NCI-H2107 treated with DMSO at 0.1 percent for 48 hours (cell line): ENCODE measurements at regions not wholly inside any gene's neighbourhood (a gene's known extent, or its start where the extent isn't known, plus 50 kb on each side); places are given as distances from the start of the nearest gene placed in this dataset.
"Not testable (repeated sequence)": the region's sequence is repeated elsewhere in the genome, so short reads cannot be mapped to it uniquely, and the experiment has no call there.

Experiments
- DNase-seq: peaks from one replicate; lab custom pipeline; 2025; ENCODE audit not compliant: unreplicated experiment; lab: John Stamatoyannopoulos, UW

GRCh38 chr13:58958097-58958496 lies 1205.6 kb downstream of the DIAPH3 start:
- DNase-seq: not testable (repeated sequence)

DNA sequence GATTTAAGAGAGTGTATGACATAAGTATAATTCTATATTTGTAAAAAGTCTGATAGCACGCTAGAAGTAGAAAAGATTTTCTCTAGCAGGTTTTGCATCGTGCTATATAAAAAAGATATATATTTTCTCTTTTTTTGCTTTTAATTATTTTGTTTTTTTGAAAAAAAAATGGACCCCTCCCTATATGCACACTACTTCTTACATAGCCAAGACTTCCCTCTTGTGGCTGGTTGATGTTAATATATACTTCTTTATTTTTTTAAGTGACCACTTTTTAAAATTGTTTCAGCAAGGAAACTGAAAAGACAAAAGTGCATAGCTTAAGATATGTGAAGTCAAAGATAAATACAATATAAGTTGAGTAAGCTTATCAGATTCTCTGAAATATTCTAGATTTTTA lies 1202.8 kb downstream of the DIAPH3 start:
- peak; percentile 19 for DNase-seq

DNA sequence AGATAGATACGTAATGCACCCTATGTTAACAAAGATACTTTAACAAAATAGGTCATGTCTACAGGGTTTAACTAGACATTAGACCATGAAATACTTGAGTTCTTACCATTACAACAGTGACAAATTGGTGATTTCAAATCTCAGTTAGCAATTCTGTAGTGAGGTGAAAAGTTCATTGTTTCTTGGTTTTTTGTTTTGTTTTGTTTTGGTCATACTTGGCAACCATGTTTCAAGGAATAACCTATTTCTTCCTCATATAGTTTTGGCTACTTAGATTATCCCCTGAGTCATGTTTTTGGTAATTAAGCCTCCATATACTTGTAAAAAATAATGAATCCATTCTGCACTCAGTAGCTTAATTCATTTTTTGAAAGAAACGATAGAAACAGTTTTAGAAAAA lies 1200.4 kb downstream of the DIAPH3 start:
- no peak for DNase-seq

GRCh38 chr13:58964048-58964447 lies 1199.7 kb downstream of the DIAPH3 start:
- DNase-seq: no peak

GRCh38 chr13:58977085-58977484 lies 1186.6 kb downstream of the DIAPH3 start:
- no peak for DNase-seq

DNA sequence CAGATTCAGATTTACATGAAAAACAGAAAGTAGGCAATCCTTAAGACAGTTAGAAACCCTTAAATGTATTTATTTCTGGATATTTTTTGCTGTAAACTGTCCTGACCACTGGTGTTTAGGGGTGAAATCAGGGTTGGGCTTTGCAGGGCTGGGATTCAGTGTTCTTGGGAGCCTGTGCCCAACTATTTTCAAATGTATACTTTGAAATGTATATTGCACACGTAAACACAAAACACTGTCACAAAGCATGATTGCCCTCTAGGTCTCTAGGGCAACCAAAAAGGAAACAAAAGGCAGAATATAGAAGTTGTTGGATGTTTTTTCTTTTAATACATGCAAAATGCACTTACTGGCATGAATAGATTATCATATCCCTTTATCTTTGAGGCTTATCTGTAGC lies 1185.4 kb downstream of the DIAPH3 start:
- DNase-seq: no peak

DNA sequence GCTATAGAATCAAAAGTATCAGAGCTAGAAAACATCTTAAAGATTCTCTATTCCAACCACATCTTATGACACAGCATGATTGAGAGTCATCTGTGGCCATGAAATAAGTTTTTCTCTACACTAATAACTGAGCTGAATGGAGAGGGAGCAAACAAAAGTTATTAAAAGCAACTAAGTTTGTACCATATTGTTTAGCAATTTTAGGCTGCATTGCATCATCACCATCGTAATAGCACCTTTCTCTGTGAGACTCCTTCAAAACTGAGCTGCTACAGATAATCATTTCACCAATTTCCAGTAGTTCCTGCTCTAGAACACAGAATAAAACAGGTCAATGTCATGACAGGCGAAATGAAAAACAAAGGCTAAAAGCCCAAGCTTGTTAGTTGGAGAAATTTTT lies 1183.9 kb downstream of the DIAPH3 start:
- no peak for DNase-seq

- DNase-seq: no peak
Observed at GRCh38 chr13:58985845-58986244, 1177.9 kb downstream of the DIAPH3 start.

- DNase-seq: no peak
Observed at GRCh38 chr13:58989556-58989955, 1174.2 kb downstream of the DIAPH3 start.

GRCh38 chr13:58991826-58992477 lies 1171.8 kb downstream of the DIAPH3 start:
- no peak for DNase-seq

DNA sequence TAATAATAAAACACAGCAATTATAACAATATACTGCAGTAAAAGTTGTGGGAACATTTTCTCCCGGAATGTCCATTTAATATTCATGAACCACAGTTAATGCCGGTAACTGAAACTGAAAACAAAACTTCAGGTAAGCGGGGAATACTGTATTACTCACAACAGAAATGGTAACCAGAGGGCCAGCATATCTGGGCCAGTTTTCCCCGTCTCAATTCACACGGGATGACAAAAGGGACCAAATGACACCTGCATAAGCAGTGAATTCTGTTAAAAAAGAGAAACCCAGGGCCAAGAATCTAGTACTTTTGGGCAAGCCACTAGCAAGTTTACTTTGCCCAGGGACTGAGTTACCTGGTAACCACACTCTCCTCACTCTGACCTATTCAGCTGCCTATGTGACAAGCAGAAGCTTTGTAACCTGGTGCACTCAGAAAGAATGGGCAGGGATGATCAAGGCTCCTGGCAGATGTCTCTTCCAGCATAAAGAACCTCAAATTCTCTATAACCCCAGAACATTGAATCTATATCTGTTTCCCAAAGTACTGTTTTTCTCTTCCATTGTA lies 1171.2 kb downstream of the DIAPH3 start:
- DNase-seq: no peak

DNA sequence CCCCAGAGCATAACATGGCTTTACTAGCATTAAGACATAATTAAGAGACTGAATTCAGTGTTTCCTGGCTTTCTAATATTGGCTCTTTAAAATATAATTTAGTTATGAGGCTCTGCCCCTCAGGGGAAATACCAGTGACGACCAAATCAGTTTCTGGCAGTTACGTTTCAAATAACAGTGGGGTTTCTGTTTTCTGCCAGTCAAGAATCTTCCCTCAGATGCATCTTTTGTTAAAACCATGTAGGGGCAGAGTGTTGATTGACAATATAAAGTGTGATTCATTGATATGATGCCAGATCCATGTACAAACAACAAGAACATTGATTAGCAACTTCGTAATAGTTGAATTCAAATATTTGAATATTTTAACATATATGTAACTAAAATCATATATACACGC lies 1169.7 kb downstream of the DIAPH3 start:
- DNase-seq: no peak

- peak; percentile 9 for DNase-seq
Observed at GRCh38 chr13:58994777-58995176, 1169.0 kb downstream of the DIAPH3 start.

GRCh38 chr13:58998716-58999115 lies 1165.0 kb downstream of the DIAPH3 start:
- DNase-seq: no peak

- DNase-seq: no peak
Observed at GRCh38 chr13:58999851-59000250, 1163.9 kb downstream of the DIAPH3 start.

- no peak for DNase-seq
Observed at GRCh38 chr13:59000770-59001169, 1163.0 kb downstream of the DIAPH3 start.

DNA sequence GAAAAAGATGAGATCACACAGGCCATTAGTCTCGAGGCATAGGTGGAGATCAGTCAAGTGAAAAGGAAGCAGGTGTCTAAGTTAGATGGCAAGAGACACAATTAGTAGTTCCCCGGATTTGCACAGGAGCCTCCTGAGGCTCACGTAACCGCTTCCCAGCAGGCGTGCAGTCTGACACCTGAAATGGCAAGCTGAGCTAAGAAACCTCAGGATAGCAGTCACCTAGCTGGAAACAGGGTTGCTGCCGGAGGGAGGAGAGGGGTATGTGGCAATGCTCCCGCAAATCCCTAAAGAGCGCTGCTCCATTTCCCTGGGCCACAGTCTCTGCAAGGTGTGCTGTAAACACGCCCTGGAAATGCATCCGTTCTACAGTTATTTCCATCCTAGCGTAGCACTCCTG lies 1151.0 kb downstream of the DIAPH3 start:
- peak; percentile 91 for DNase-seq

DNA sequence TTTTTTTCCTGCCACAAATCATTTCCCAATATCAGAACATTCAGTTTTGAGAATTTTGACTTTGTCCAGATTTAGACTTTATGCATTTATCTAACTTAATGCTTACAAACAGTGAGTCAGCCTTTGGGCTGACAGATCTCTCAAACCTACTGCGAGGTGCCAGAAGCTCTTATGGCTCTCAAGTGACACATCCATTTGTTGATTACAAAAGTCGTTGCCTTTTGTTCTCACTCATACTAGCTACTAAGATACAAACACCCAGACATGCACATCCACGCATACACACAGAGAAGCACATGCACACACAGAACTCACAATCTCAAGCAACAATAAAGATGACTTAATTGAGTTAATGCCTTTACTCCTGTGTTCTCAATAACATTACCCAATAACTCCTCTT lies 1147.5 kb downstream of the DIAPH3 start:
- no peak for DNase-seq

DNA sequence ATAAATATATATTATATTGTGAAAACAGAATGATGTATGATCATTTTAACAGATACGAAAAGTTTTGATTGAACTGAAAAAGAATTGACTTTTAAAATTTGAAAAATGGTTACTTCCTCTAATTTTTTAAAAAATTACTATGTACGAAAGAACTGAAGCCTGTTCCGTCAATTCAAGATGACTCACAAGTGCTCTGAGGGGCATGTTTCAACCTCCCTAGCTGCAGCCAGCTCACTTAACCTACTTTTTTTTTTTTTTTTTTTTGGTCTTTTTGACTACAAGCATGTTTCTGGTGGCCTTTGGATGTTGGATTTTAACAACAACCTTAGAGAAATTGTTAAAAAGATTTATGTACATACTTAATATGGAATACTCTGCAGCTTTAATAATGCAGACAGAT lies 1139.3 kb downstream of the DIAPH3 start:
- no peak for DNase-seq

DNA sequence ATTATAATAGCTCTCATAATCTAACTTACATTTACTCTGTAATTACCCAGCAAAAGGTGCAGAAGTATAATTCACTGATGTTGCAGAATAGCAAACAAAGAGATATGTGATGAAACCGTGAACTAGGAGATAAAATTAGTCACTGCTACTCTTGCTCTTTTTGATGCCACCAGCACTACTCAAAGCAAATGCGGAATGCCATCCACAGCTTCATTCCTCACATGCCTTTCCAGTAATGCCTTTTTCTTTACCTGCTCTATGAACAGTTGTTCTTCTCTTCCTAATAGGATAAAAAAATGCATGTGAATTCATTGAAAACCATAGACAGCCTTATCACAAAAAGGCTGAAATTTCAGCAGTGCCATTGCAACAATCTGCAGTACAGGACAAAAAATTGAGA lies 1129.5 kb downstream of the DIAPH3 start:
- no peak for DNase-seq

DNA sequence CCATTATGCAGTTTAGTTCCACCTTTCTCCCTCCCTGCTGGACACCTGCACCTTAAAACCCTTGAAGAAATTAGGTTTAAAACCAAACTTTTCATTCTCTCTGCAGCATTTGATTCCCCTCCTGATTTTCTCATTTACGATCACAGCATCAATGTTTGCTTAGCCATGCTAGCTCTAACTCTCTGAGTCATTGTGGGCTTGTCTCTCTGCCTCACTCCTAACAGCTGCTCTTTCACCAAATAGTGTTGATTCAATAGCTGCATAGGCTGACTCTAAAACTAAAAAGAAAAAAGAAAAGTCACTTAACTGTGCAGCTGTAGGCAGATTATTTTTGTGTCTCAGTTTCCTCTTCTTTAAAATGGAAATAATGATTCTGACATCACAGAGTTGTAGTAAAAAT lies 1124.9 kb downstream of the DIAPH3 start:
- peak; percentile 62 for DNase-seq

DNA sequence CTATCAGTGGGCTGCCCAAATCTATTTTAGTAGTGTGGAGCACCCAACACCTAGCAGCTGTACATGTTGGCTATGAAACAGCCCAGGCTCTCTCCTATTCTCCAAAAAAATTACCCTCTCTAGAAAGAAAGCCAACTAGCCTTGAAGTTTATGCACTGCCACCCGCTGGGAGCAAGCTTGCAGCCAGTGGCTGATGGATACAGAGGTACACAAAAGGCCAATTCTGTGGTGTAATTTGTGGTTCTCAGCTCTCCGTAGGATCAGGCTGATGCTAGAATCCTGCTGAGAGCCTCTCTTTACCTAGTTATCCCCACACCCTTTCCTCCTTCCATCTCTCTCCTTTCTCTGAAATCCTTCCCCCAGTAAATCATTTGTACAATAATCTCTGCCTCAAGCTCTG lies 1120.7 kb downstream of the DIAPH3 start:
- peak; percentile 77 for DNase-seq

DNA sequence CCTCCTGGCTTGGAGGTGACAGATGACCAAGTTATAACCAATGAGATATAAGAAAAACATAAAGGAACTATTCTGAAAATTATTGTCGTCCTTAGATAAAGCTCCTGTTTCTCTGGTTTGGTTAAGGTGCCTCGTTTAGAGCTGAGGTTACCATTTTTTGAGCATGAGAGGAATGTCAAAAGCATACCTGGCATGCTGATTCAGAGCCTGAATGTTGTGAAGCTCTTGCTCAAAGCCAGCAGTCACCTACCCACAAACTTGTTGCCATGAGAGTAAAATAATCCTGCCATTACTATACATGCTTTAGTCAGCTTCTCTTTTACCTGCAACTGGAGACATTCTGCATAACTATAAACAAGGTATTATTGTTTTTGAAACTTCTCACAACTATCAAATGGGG lies 1116.2 kb downstream of the DIAPH3 start:
- DNase-seq: no peak
